ENCODE measurements at regions not wholly inside any gene's neighbourhood (a gene's known extent, or its start where the extent isn't known, plus 50 kb on each side); places are given as distances from the start of the nearest gene placed in this dataset.
"Not testable (repeated sequence)": the region's sequence is repeated elsewhere in the genome, so short reads cannot be mapped to it uniquely, and the experiment has no call there.

DNA sequence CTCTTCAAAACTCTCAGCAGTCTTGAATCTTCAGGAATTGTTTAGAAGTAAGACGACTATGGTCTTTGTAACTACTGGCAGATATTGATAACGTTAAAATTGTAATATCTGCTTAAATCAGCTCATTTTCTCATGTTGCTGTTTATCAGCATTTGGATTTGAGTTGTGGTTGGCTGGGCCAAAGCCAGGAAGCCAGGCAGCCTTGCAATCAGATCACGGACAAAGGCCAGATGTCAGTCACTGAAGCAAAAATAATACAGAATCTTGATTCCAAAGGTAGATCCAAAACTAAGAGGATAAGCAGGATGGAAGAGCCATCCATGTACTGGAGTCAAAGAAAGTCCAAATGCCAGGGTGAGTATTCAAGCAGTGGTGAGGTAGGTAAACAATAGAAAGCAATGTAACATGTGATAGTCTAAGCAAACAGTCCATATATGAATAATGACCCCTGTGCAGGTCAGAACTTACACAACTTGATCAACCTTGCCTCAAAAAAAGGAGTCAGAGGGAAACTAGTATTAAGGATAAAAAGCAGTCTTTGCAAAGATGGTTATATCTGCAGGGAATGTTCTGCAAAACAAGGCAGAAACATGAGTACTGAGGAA is 95.8 kb upstream of the RAP1B start:
- DNase-seq: no peak

DNA sequence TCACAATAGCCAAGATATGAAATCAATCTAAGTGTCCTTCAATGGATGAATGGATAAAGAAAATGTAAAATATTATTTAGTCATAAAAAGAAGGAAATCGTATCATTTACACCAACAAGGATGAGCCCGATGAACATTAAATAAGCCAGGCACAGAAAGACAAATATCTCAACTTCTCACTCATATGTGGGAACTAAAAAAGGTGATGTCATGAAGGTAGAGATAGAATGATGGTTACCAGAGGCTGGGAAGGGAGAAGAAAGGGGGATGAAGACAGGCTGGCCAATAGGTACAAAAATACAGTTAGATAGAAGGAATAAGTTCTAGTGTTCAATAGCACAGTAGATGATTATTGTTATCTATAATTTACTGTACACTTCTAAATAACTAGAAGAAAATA is 94.9 kb upstream of the RAP1B start:
- DNase-seq: no peak

DNA sequence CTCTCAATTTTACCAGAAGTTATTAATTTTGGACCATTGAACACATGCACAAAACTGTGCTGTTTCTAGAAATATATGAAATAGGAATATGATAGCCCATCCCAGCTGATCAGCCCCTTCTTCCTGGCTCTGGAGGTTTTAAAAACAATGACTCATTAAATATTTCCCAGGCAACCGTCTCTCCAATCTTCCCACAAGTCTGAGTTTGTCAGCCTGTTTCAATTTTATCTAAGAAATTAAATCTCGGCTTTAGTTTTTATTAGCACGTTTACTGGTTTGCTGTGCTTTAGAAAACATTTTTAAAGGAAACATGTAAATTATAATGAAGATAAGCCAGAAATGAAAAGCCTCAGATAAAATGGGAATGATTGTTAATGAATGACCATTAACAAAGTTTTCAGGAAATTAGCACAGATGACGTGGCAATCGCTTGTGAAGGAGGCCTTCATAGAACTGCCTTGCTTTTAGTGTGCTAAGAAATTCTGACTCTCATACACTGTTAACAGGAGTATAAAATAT is 89.3 kb upstream of the RAP1B start:
- DNase-seq: no peak

DNA sequence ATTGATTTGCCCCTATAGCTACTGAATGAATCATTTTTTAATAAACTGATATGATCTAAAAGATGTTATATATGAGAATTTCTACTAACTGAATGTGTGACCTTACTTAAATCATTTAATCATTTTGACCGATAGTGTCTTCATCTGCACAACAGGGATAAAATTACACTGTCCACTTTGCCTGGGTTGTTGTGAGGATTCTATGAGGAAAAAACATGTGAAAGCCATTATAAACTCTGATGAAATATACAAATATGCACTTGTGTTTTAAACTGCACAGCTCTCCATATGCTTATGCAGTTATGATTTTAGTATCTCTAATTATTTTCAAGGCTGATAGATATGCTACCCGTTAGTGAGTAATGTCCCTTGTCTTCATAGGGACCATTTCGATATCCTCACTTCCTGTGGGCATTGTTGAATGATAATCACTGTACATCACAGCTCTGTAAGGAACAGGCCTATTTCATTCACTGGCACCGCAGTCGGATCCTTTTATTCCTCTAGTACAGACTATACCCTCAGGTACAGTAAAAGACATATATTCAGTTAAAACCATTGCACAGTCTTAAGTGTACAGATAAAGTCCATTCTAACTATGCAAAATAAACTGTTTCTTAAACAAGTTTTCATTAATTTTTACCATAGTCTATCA is 88.7 kb upstream of the RAP1B start:
- DNase-seq: no peak

DNA sequence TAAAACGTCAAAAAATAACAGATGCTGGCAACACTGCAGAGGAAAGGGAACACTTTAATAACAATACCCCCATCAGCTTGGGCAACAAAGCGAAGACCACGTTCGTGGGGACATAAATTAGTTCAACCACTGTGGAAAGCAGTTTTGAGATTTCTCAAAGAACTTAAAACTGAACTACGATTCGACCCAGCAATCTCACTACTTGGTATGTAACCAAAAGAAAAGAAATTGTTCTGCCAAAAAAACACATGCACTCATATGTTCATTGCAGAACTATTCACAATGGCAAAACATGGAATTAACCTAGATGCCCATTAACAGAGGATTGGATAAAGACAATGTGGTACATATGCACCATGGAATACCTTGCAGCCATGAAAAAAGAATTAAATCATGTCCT is 81.2 kb upstream of the RAP1B start:
- no peak for DNase-seq

- no peak for DNase-seq
Observed at GRCh38 chr12:68529869-68530268, 80.8 kb upstream of the RAP1B start.

DNA sequence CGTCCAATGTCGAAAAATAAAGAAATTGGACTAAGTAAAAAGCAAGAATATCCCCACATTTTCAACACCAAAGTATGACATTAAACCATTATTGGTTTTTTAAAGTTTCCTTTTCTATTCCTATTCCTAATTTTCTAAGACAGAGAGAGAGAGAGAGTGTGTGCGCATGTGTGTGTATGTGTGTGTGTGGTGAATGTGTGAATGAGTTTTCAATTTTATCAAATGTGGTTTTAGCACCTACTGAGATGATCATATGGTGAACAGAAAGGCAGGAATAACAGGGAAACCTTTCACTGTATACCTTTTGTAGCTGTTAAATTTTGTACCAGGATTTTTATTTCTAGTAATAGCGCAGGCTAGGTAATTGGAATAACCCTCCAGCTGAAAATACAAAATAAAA is 80.4 kb upstream of the RAP1B start:
- DNase-seq: no peak

- no peak for DNase-seq
Observed at GRCh38 chr12:68530965-68531364, 79.7 kb upstream of the RAP1B start.

DNA sequence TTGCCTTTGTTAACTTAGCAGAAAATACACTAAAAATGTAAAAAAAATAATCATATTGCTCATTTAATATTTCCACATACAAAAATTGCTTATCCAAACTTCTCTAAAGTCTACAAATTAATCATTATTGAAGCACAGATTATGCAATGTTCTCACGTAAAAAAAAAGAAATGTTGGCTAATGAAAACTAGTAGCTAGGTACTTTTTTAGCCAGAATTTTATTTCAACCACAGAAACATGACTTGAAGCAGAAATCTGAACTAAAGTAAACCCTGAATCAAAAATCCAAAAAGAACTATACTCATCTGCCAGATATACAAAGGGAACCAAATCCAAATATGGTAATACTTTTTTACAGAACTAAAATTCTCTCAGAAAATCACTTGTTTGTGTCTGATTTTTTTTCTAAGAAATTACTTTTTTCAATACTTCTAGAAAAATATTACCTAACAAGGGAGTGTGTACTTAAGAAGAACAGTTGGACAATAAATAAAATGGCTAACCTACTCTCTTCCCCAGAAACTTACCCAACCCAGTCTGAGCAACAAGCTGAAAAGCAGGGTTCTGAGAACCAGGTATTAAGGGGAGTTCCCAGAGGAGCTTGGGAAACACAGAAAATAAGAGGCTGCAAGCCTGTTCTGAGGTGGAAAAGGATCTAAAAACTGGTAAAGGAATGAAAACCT is 78.4 kb upstream of the RAP1B start:
- no peak for DNase-seq

DNA sequence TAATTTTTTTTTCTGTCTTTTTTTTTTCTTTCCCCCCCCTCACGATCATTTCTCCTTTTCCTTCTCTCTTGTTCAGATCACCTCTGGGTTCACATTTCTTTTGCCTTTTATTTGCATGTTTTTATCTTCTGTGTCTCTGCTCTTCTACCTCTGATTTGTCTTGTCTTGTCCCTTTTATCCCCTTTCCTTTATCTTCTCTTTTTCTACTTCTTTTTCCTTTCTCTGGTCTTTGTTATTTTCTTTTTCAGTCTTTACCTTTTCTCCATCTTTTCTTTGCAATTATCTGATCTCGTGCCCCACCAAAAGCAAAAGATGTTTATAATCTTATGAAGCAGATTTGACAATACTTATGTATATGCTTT is 77.8 kb upstream of the RAP1B start:
- no peak for DNase-seq

DNA sequence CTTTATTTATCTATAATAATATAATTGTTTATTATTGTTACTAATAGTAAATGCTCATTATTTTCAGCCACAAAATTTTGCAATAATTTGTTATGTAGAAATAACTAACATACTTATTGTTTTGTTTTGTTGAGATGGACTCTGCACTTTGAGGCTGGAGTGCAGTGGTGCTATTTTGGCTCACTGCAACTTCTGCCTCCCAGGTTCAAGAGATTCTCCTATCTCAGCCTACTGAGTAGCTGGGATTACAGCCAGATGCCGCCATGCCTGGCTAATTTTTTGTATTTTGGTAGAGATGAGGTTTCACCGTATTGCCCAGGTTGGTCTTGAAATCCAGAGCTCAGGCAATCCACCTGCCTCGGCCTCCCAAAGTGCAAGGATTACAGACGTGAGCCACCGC is 76.6 kb upstream of the RAP1B start:
- no peak for DNase-seq

DNA sequence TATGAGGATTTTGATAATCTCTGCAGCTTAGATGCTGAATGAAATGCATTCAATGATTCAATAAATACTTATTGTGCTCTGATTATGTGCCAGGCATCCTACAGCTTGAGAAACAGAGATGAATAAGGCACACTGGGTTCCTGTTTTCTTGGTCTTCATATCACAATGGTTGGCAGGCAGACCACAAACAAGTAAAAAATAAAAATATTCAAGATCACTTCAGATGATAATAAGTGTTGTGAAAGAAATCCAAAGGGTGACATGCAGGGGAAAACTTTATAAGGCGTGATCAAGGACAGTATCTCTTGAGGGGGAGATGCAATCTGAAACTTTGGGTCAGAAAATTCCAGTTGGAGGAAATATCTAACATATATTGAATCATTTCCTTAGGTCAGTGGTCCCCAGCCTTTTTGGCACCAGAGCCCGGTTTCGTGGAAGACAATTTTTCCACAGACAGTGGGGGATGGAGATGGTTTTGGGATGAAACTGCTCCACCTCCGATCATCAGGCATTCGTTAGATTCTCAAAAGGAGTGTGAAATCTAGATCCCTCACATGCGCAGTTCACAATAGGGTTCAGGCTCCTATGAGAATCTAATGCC is 73.7 kb upstream of the RAP1B start:
- DNase-seq: no peak

DNA sequence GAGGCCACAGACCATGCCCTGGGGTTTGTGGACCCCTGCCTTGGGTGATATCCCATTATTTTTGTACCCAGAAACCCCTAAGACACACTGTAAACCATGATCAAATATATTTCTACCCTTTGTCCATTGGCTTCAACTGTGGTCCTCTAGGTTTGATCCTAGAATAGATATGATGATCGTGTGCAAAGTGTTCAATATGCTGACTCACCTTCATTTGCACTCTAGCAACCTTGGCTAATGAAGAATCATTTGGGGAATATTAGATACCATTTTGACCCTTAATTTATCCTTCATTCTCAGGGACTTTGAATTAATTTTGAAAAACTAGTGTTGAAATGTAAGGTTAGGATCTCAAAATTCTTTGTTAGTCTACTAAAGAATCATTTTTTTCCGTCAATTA is 73.1 kb upstream of the RAP1B start:
- DNase-seq: no peak

DNA sequence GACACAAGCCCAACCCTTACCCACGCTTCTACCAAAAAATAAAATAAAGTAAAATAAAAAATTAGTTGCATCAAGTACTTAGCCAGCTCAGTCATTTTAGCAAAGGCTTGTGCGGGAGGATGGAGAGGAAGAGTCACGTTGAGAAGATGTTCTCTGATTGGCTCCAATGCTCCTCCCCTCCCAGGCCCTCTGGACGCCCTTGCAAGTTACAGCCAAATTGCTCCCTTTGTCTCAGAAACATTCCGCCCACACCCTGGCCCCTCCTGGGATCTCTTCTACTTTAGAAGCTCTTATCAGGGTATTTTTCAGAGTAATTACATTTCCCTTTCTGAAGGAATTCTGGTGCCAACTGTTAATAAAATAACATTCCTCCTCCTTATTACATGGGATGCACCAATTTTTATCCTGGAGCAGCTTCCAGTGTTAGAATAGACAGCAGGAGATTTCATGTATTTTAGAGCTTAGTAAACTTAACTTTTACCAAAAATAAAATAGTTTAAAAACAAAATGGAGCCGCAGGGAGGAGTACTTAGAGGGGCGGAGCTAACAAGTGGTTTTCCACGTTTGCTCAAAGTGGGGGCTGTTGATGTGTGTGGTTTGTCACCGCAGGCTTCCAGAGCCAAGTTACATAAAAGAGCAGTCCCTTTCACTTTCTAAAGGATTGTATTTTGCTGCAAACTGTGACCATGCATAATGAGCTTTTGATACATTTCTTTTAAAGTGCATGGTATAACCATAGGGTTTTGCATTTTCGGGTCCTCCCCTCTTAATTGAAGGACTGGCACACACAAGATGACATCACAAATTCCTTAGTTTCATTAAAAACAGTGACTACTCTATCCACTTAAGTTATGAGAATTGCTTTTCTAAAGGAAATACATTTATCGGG is 71.7 kb upstream of the RAP1B start:
- peak; percentile 70 for DNase-seq

- no peak for DNase-seq
Observed at GRCh38 chr12:68539615-68539952, 71.1 kb upstream of the RAP1B start.

- not testable (repeated sequence) for DNase-seq
Observed at GRCh38 chr12:68540768-68541167, 69.9 kb upstream of the RAP1B start.

- DNase-seq: not testable (repeated sequence)
Observed at GRCh38 chr12:68547318-68547717, 63.4 kb upstream of the RAP1B start.

DNA sequence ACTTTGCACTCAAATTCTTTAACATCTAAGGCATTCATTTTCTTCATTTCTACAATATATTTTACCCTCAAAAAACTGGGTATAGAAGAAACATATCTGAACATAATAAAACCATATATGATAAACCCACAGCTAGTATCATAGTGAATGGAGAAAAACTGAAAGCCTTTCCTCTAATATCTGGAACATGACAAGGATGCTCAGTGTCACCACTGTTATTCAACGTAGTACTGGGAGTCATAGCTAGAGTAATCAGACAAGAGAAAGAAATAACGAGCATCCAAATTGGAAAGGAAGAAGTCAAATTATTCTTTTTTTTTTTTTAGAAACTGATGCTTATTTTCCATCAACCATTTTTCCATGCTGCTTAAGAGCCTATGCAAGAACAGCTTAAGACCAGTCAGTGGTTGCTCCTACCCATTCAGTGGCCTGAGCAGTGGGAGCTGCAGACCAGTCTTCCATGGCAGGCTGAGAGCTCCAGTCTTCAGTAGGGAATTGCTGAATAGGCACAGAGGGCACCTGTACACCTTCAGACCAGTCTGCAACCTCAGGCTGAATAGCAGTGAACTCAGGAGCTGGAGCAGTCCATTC is 58.0 kb upstream of the RAP1B start:
- DNase-seq: not testable (repeated sequence)

DNA sequence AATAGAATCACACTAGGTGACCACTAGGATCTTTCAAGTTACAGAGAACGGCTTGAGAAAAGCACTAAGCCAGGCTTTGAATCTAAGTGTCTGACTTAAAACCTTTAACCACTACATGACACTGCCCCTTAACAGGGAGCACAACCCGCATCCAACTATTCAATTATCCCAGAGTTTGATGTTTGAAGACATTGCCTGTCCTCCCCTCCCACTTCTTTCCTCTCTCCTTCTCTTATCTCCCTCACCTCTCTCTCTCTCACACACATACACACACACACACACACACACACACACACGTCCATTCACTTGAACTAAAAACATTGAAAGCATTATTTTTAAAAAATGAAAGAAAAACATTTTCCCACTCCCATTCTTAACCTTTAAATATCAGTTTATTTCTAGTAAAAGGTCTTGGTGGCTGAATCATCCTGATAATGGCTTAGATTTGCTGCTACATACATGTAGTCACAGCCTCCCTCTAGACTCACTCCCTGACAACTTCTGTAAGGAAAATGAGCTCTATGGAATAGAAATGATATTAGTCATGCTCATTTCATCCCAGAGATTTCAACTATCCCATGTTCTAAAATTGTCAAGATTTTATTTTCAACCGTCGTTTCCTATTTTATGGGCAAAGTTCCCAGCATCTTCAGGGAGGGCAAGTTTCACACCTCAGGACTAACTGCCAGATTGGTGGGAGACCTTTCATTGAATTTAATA is 53.5 kb upstream of the RAP1B start:
- no peak for DNase-seq

DNA sequence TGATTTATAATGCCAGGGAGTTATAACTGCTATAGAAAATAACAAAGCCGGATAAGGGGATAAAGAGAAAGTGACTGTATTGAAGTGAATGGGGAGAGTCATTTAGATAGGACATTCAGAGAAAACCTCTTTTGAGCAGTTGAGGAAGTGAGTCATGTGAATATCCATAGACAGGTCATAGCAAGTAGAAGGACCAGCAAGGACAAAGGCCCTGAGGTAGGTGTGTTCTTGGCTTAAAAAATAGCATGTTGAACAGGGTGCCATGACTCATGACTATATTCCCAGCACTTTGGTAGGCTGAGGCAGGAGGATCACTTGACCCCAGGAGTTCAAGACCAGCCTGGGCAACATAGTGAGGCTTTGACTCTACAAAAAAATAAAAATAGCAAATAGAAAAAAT is 51.5 kb upstream of the RAP1B start:
- DNase-seq: no peak

GRCh38 chr12:68559984-68560850 is 50.5 kb upstream of the RAP1B start:
- DNase-seq: peak; percentile 42

Measured in CD4-positive, alpha-beta T cell treated with Interferon gamma for 1 hour (primary cell).